ENCODE measurements at regions not wholly inside any gene's neighbourhood (a gene's known extent, or its start where the extent isn't known, plus 50 kb on each side); places are given as distances from the start of the nearest gene placed in this dataset.

DNA sequence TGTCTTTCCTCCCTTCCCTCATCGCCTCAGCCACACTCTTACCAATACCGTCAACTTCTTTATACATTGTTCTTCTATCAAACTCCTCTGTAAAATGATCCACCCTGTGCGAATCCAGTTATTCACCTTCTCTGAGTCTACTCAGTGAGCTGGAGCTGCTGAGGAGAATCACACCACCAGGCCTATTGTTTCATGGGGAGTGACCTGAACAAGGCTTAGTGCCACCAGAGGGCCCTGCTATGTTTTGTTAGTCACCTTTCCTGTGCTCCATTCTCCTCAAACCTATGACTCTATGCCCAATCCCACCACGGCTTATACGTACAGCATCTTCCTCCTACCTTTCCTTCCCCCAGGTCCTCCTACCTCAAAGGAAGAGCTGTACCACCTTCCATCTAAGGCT is 50.4 kb upstream of the MED12L start (continued):
- TF ChIP-seq, protein P1, sequence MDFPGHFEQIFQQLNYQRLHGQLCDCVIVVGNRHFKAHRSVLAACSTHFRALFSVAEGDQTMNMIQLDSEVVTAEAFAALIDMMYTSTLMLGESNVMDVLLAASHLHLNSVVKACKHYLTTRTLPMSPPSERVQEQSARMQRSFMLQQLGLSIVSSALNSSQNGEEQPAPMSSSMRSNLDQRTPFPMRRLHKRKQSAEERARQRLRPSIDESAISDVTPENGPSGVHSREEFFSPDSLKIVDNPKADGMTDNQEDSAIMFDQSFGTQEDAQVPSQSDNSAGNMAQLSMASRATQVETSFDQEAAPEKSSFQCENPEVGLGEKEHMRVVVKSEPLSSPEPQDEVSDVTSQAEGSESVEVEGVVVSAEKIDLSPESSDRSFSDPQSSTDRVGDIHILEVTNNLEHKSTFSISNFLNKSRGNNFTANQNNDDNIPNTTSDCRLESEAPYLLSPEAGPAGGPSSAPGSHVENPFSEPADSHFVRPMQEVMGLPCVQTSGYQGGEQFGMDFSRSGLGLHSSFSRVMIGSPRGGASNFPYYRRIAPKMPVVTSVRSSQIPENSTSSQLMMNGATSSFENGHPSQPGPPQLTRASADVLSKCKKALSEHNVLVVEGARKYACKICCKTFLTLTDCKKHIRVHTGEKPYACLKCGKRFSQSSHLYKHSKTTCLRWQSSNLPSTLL (IDR thresholded peaks at IDR 0.05) = no peak
- TF ChIP-seq TBP (optimal IDR thresholded peaks at IDR 0.05; ENCODE audit: low read depth, low read length) (no peak), FOXA1 (IDR thresholded peaks at IDR 0.05; ENCODE audit: borderline replicate concordance) (no peak), MTA1 (IDR thresholded peaks at IDR 0.05; ENCODE audit: borderline replicate concordance) (no peak), HDAC8 (tag; IDR thresholded peaks at IDR 0.05) (no peak), ZNF143 (CRISPR knock-in tag; IDR thresholded peaks at IDR 0.05) (no peak), ZNF232 (CRISPR knock-in tag; IDR thresholded peaks at IDR 0.05) (no peak), CBX3 (IDR thresholded peaks at IDR 0.05; ENCODE audit: borderline replicate concordance in 1 of 2, low read length in 2 of 2) (no peak)
- TF ChIP-seq, protein P2, sequence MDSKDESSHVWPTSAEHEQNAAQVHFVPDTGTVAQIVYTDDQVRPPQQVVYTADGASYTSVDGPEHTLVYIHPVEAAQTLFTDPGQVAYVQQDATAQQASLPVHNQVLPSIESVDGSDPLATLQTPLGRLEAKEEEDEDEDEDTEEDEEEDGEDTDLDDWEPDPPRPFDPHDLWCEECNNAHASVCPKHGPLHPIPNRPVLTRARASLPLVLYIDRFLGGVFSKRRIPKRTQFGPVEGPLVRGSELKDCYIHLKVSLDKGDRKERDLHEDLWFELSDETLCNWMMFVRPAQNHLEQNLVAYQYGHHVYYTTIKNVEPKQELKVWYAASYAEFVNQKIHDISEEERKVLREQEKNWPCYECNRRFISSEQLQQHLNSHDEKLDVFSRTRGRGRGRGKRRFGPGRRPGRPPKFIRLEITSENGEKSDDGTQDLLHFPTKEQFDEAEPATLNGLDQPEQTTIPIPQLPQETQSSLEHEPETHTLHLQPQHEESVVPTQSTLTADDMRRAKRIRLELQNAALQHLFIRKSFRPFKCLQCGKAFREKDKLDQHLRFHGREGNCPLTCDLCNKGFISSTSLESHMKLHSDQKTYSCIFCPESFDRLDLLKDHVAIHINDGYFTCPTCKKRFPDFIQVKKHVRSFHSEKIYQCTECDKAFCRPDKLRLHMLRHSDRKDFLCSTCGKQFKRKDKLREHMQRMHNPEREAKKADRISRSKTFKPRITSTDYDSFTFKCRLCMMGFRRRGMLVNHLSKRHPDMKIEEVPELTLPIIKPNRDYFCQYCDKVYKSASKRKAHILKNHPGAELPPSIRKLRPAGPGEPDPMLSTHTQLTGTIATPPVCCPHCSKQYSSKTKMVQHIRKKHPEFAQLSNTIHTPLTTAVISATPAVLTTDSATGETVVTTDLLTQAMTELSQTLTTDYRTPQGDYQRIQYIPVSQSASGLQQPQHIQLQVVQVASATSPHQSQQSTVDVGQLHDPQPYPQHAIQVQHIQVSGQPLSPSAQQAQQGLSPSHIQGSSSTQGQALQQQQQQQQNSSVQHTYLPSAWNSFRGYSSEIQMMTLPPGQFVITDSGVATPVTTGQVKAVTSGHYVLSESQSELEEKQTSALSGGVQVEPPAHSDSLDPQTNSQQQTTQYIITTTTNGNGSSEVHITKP (IDR thresholded peaks at IDR 0.05; ENCODE audit: partially characterized antibody) = no peak
